NCI-H2081 (cell line): ENCODE measurements at regions not wholly inside any gene's neighbourhood (a gene's known extent, or its start where the extent isn't known, plus 50 kb on each side); places are given as distances from the start of the nearest gene placed in this dataset.
A peak's percentile ranks its signal among the peaks of the same experiment; 100 is the strongest.
"Not testable (repeated sequence)": the region's sequence is repeated elsewhere in the genome, so short reads cannot be mapped to it uniquely, and the experiment has no call there.

Experiments
- DNase-seq, 2 experiments: peaks; one replicate each; lab custom pipeline; 2025; lab: John Stamatoyannopoulos, UW

DNA sequence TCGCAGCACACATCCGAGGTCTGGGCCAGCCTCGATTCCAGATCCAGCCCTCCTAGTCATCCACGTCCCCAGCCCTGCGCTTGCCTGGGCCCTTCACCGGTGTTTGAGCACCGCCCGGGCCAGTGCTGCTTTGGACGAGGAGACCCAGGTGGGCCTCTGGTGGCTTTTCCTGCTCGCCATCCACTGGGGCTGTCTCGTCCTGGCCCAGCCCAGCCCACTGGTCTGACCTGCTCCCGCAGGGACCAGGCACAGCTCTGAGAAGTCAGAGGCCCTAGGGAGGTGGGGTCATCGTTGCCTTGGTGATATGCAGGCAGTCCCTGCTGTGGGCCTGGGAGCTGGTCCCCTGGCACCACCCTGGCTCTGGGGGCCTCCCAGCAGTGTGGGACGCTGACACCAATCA lies 200.8 kb downstream of the USP22 start:
- not testable (repeated sequence) for DNase-seq

DNA sequence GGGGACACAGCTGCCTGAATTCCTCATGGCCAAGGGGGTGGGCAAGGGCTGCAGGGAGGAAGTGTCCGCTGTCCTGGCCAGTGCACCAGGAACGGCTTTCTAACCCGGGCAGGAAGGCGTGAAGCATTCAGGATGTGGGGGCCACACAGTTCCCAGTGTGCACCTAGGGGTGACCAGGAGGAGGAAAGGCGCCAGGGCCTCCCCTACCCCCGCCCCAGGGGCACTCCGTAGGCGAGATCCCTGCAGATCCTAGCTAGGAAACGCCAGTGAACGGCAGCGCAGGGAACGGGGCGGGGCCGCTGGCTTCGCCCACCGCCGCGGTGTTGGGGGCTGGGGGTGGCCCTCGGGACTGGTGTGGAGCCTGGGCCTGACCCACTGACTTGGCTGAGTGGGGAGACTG lies 199.6 kb downstream of the USP22 start:
- not testable (repeated sequence) for DNase-seq

DNA sequence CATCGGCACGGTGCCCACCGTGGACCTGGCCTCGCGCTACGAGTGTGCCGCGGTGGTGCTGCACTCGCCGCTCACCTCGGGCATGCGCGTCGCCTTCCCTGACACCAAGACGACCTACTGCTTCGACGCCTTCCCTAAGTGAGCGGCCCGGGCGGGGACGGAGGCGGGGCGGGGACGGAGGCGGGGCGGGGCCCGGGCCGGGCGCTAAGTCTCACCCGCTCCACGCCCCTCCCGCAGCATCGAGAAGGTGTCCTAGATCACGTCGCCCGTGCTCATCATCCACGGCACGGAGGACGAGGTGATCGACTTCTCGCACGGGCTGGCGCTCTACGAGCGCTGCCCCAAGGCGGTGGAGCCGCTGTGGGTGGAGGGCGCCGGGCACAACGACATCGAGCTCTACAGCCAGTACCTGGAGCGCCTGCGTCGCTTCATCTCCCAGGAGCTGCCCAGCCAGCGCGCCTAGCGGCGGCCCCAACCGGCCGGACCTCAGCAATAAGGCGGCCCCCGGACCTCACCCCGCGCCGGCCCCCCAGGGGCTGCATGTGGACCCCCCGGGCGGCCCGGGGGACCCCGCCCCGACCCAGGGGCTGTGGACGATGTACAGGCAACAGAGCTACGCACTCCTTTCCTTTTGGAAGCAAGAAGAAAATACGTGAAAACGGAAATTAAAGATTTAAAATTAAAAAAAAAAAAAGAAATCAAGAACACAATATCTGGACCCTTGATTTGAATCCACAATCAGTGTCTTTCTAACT lies 198.8 kb downstream of the USP22 start:
- DNase-seq, result not testable (repeated sequence)

DNA sequence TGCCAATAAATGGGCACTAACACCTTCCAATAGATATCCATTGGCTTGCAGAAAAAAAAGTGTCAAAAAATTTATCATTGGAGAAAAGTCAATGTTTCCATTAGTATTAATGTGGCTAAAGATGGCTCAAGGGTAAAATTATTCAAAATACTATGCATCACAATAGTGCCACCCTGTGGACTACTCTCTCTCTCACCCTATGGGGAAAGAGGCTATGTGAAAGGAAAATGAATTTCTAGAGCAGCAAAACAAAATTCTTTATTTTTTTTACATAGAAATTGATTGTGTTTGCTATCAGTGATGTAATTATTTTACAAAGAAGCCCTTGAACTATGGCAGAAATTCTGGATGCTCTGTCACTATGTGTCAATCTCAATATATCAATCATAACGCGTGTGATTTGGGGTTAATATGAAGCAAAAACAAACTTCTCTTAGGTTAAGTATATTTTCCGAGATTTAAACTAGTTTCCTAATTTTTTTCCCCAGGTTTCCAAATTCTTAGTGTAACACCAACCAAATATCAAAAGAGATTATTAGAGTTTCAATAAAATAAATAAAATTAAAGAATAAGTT lies 193.9 kb downstream of the USP22 start:
- not testable (repeated sequence) for DNase-seq

DNA sequence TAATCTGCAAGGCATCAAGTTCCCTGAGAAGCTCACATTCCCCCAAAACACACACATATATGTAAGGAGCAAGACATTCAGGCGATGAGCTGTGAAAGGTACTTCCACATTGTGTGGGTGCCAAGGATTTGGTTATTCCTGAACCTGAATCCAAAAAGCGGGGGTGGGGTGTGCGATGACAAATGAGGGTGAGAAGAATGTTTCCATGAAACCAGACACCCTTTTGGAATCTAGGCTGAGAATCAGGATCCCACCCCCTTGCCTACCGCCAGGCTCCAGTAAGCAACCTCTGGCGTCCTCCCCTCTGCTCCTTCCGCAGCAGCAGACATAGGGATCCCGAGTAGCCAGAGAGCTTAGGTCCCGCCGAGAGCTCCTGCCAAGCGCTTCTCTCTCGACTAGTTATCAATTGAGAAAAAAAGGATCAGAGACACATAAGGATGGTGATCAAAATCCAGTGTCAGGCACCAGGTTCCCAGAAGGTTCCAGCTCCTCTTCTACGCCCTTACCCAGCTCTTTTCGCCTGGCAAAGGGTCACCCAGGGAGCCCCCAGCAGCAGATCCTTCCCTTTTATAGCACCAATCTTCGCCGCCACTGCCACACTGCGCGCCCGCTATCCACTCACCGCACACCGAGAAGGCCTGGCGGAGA lies 191.1 kb downstream of the USP22 start:
- not testable (repeated sequence) for DNase-seq

DNA sequence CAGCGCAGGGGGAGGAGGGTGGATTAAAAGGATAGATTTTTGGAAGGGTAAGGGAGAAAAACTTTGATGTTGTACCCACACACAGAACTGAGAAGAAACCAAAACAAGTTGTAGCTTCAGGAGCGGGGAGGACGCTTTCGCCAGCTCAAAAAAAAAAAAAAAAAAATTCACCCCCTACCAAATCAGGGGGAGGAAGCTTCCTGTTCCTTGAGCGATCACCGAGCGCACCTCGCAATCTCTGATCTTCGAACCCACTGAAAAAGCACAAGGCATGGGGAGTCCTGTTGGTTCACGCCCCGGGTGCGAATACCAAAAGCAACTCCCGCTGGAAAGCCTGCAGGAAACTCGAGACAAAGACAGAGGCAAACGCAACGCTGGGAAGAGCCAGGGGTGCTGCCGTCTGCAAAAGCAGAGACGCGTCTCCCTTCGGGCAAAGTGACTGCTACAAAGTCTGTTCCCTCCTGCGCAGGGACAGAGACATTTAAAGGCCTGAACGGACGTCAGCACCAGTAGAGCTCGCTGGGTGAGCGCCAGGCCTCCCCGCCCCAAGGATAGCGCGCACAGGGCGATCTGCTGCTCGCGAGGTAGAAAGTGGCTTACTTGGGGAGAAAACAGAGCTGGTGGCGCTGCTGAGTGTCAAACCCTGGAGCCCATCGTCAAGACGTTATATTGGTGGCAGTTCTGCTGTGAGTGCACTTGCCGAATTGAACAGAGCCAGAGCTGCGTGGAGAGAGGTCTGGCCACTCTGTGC lies 190.4 kb downstream of the USP22 start:
- DNase-seq, result peak in 1 of 2 experiments; percentile 41

DNA sequence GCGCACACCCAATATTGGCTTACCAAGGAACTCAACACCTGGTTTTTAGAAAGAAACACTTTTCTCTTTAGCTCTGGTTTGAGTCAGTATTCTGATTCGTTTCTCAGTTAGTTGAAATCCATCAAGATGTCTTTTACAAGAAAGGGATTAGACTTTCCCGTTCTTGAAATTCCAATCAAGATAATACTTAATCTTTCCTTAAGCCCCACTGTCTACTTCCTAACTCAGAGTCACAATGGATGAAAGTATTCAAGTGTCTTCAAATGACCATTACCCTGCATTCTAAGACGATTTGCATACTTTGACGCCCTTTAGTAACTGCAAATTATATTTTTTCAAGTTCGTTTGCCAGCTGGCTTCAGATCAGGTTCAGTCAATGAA lies 189.8 kb downstream of the USP22 start:
- DNase-seq, result no peak

DNA sequence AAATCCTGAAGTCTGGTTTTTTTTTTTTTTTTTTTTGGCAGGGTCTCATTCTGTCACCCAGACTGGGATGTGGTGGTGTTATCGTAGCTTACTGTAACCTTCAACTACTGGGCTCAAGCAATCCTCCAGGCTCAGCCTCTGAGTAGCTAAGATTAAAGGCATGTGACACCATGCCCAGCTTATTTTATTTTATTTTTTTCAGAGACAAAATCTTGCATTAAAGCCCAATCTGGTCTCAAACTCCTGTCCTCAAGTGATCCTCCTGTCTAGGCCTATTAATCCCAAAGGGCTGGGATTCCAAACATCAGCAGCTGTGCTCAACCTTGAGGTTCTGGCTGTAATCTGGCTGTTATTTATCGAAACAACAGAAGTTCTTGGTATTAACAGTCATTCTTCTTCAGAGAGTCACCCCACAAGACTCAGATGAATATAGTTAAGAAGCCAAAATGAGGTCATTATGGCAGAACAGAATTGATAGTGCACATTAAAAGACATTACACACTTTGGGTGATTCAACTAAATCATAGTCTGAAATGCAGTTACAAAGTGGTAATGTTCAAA lies 186.8 kb downstream of the USP22 start:
- DNase-seq, result not testable (repeated sequence)

DNA sequence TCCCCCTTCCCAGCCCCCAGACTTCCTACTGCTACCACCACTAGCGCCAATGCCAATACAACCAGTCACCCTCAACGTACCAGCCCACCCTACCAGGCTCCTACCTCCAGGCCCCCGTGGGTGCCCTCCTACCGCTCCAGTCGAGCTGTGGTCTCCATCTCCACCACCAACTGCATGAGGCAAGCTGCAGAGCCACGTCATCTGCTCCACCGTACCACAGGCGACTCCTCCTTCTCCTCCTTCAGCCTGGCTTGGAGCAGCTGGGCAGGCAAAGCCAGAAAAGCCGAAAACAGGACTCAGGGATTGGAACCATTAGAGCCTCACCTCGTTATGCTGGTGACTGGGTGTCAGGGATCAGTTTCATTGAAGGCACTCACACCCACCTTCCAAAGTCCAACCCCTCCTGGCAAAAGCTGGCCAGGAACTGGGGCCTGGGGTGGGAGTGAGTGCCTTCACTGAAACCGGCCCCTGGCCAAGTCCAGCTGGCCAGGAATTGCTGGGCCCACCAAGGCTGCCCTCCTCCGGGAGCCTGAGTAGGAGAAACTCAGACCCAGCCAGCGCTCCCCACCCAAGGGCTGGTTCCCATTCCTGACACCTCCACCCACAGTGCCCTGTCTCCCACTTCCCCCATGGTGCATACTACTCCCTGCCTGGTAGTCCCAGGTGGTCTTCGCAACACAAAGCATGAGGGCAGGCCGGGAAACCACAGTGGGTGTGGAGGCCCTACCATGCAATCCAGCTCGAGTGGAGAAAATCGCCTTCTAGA lies 176.2 kb downstream of the USP22 start:
- not testable (repeated sequence) for DNase-seq

DNA sequence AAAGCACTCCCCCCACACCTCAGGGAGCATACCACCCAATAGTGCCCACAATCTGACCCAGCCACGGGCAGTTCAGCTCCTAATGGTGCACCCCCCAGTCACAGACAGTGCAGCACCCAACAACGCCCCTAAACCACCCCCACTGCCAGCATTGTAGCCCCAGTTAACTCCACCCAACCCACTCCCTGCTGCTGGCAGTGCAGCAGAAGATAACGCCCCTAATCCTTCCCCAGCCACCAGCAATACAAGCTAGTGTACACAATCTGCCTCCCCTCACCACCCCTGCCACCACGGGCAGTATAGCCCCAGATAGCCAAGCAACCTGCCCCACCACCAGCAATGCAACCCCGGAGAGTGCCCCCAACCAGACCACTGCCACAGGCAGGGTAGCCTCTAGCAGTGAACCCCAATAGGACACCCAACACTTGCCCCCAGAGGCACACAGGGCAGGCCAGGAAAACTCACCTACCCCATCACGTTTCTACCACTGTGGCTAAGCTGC lies 175.3 kb downstream of the USP22 start:
- not testable (repeated sequence) for DNase-seq

DNA sequence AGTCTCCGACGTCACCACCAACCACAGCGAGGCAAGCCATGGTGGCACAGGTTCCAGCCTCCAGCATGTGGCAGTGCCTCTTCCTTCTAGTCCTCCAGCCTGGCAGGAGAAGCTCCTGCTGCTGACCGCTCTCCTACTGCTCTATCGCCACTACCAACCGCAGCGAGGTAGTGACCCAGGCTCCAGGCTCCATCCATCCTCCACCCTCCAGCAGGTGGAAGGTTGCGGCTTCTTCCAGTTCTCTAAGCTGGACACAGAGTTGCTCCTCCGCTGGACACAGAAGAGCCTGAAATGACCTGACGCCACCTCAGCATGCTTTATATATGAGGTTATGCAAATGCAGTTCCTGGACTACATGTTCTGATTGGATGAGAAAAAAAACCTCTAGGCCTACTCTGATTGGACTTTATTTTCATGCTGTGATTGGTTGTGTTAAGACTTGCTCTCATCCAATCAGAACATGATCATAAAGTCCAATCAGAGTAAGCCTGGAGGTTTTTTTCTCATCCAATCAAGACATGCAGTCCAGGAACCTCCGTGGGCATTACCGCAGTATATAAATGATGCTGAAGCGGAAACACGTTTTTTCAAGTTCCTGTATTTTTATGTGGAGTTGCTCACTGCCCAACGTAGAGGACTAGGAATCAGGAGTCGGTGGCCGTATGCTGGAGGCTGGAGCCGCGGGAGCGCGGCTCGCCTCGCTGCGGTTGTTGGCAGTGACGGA lies 174.7 kb downstream of the USP22 start:
- not testable (repeated sequence) for DNase-seq

DNA sequence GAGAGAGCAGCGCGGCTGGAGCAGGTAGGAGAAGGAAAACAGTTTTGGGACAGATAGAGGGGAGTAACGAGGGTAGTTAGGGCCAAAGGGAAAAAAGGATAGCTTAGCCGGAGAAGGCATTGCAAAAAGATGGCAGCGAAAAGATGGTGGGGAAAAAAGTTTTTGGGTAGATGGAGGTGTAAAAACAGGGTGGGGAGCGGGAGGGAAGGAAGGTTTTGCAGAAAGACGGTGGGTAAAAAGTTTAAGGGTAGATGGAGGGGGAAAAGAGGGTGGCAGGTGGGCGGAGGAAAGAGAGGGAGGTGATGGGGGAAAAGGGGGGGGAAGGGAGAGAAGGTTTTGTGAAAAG lies 174.2 kb downstream of the USP22 start:
- DNase-seq, result not testable (repeated sequence)

DNA sequence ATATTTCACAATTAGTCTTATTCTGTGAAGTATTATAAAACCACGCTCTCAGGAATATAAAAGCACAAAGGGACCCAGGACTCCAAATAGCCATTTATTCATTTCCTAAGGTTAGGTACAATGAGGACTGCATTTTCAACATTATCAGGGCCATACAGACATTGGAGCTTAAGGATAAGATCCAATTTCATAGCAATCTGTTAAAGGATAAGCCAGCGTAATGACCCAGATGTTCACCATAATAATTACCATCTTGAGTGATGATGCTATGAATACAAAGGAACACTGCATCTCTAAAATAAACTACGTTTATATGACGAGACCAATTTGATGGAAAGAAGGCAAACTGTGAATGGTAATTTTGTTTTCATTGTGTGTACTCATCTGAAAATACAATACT lies 169.6 kb downstream of the USP22 start:
- DNase-seq, result peak in 1 of 2 experiments; percentile 20

DNA sequence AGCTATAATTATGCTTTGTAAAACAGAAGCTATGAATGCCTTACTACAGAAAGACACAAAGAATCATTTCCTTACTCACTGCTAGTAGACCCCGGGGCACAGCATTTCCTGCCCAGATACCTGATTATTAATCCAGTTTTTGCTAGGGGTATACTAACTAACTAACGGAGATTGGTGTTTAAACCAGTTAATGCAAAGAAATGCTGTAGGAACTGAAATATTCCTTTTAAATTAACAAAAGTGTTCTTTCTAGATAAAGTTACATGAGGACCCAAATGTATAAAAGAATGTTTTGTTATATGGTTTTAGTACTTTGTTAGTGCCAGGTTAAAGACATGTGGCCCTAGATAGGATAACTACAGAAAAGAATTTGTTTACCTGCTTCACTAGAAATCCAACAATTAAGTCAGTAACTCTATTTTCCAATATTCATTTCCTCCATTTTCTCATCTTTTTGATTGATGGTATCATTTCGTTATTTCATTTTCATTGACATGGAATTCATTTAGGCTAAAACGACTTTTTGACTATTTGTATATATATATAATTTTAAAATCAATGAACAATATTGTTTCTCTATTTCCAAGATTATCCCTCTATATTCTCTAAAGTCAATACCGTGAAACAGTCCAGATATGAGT lies 169.0 kb downstream of the USP22 start:
- not testable (repeated sequence) for DNase-seq

DNA sequence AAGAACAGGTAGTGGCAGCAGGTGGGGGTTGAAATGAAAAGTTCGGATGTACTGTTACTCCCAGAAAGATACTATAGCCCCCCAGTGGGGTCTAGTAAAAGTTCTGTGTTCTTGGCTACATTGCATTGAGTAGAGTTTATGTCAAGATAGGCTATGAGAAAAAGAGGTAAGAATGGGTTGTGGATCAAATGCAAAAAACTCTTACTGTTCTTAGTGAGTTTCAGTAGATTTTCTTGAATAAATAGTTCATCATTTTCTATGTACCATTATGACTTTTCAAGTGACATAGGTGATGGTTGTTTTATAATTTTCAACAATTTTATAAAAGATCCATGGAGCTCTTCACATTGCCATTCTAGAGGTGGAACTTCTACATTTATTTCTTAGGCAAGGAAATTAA lies 165.4 kb downstream of the USP22 start:
- not testable (repeated sequence) for DNase-seq

DNA sequence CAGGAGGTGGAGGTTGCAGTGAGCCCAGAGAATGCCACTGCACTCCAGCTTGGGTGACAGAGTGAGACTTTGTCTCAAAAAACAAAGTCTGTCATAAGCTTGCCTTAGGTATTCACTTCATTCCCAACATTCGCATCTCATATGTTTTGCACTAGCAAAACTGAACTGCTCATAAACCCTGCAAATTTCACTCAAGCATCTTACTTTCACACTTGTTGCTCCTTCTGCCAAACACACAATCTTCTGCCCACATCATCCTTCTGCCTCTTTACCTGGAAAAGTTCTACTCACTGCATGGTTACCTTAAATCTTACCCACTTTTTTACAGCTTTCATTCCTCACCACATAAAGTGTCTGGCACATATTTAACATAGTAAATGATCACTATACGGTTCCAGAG lies 152.5 kb downstream of the USP22 start:
- no peak for DNase-seq

DNA sequence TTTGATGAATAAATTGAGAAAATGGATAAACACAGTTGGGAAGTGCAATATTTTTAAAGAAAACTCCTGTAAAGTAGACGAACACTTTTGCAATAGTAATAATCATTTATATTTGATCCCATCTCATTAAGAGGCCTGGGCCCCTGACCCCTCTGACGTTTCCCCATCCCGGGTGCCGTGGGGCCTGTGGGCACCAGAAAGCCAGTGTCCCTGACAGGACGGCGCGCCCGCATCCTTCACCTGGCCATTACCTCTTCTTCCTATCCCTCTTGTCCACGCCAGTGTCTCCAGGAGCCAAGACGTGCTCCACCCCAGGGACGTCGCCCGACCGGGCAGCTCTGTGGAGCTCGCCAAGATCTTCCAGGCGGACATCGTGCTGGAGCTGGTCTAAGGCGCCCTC lies 147.4 kb downstream of the USP22 start:
- not testable (repeated sequence) for DNase-seq

DNA sequence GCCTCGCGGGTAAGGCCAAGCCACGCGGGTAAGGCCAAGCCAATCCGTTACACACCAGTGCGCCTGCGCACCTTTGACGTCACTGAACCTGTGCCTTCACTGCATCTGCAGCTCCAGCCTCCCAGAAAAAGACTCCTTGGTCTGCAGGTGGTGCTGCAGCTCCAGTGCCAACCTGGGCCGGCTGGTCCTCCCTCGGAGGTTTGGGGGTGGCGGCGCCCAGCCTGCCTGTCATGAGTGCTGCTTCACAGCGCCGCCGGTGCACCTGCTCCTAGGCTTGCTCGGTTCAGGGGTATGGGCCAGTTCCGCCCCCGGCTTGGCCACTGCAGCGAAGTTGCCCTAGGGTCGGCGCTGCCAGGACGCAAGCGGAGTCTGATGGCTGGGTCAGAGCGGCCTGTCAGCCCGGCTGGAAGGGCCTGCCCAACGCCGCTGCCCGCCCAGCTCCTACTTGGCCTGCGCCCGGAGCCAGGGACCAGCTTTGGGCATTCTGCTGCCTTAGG lies 146.6 kb downstream of the USP22 start:
- no peak for DNase-seq

DNA sequence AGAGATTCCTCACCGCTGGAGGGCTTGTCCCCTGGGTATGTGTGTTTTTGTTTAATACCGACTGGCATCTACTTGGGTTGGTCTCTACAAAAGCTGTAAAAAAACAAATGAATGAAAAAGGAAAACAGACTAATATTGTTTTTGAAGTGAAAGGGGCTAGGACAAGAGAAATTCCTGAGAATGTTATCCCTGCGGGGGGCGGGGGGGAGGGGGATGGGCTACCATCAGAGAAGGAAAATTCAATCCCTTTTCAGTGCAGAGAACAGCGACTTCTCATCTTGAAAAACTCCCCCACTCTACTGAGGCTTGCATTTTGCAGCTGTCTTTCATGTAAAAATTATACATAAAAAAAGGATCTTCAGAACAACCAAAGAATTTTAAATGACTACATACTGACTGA lies 144.1 kb downstream of the USP22 start:
- not testable (repeated sequence) for DNase-seq

DNA sequence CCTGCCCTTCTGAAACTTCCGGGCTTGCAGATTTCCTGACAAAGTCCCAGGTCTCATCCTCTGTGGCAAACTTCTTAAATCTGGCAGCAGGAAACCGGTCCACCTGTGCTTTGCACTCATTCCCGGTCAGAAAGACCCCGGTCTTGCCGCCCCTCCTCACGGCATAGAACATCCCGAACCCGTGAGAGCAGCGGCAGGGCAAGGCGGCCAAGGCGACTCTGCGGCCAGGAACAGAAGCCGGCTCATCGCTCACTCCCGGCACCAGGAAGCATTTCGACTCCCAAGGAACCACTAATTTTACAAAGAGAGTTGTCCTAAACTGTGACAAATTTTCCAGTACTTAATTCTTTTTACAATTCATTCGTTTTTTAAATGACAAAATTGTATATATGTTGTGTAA lies 140.3 kb downstream of the USP22 start:
- DNase-seq, result not testable (repeated sequence)
